H1 (cell line): ENCODE measurements at regions not wholly inside any gene's neighbourhood (a gene's known extent, or its start where the extent isn't known, plus 50 kb on each side); places are given as distances from the start of the nearest gene placed in this dataset.

Source experiments
- CTCF ChIA-PET: fragments of 300-600 bp; sonication (Branson Sonifier 250); formaldehyde crosslinking; loops from one replicate; lab custom pipeline; 2021; ENCODE audit not compliant: partially characterized antibody; lab: Charles Lee
- POLR2A ChIA-PET: fragments of 300-600 bp; sonication (Branson Sonifier 250); formaldehyde crosslinking; loops from one replicate; lab custom pipeline; 2021; ENCODE audit warnings: inconsistent platforms; ENCODE audit not compliant: partially characterized antibody; lab: Charles Lee
- DNase-seq, 2 experiments: peaks; one replicate each; pipeline versions ENCODE4 v3.0.0 to v3.0.0-alpha.2; 2010 to 2022; ENCODE audit warnings: low spot score in 2 of 2, low read depth in 1 of 2, mixed read lengths in 1 of 2
- FAIRE-seq: peaks from 2 replicates; lab custom pipeline; 2011; peaks lifted over from hg19 to GRCh38; lab: Jason Lieb, UNC
- H2AFZ ChIP-seq: 2 replicates; pipeline ENCODE4 v1.8.1; 2012; ENCODE audit warnings: low read length, inconsistent platforms
- H2AK5ac ChIP-seq: 2 replicates; pipeline ENCODE4 v1.6.1; 2013; ENCODE audit warnings: low read depth, low read length
- H2BK120ac ChIP-seq: replicated peaks from 2 replicates; pipeline ENCODE3; 2013; ENCODE audit warnings: low read depth, low read length, inconsistent platforms
- H2BK12ac ChIP-seq: 2 replicates; pipeline ENCODE4 v1.6.1; 2013; ENCODE audit warnings: low read depth, low read length
- H2BK15ac ChIP-seq: 2 replicates; pipeline ENCODE4 v1.6.1; 2013; ENCODE audit warnings: low read length
- H2BK20ac ChIP-seq: 2 replicates; pipeline ENCODE4 v1.6.1; 2013; ENCODE audit warnings: low read length
- H2BK5ac ChIP-seq: 2 replicates; pipeline ENCODE4 v1.6.1; 2013; ENCODE audit warnings: low read depth, low read length
- H3K14ac ChIP-seq: 2 replicates; pipeline ENCODE4 v1.6.1; 2013; ENCODE audit warnings: inconsistent platforms; ENCODE audit not compliant: insufficient read length
- H3K18ac ChIP-seq: 2 replicates; pipeline ENCODE4 v1.6.1; 2013; ENCODE audit warnings: low read length; ENCODE audit errors: extremely low read depth
- H3K23ac ChIP-seq: 2 replicates; pipeline ENCODE4 v1.6.1; 2013; ENCODE audit warnings: inconsistent platforms; ENCODE audit not compliant: insufficient read length
- H3K23me2 ChIP-seq: 2 replicates; pipeline ENCODE4 v1.6.1; 2013; ENCODE audit warnings: low read depth, low read length
- H3K27ac ChIP-seq: 2 replicates; pipeline ENCODE4 v1.6.1; 2011; ENCODE audit warnings: low read depth, low read length, inconsistent platforms
- H3K27me3 ChIP-seq, 4 experiments: replicated peaks in 1 of 4; 1 replicate in 1 of 4; 2 replicates in 3 of 4; pipeline versions ENCODE4 v1.6.1 to v1.8.1; 2011 to 2013; ENCODE audit warnings: low read length in 3 of 4, mild to moderate bottlenecking in 3 of 4, inconsistent platforms in 2 of 4, mixed read lengths in 2 of 4, moderate library complexity in 1 of 4; ENCODE audit not compliant: control insufficient read depth in 3 of 4, insufficient read depth in 3 of 4; ENCODE audit errors: extremely low read depth in 1 of 4
- H3K36me3 ChIP-seq, 4 experiments: 2 replicates each; pipeline versions ENCODE4 v1.6.1 to v1.8.1; 2011 to 2013; ENCODE audit warnings: mild to moderate bottlenecking in 4 of 4, low read length in 3 of 4, moderate library complexity in 2 of 4, control low read depth in 1 of 4, inconsistent platforms in 1 of 4; ENCODE audit not compliant: insufficient read depth in 4 of 4, control insufficient read depth in 2 of 4
- H3K4ac ChIP-seq: replicated peaks from 2 replicates; pipeline ENCODE3; 2013; ENCODE audit warnings: low read length, low read depth, mixed read lengths, inconsistent platforms; ENCODE audit not compliant: insufficient read length
- H3K4me1 ChIP-seq, 4 experiments: replicated peaks in 1 of 4; 1 replicate in 1 of 4; 2 replicates in 3 of 4; pipeline versions ENCODE4 v1.6.1 to v1.8.1; 2011 to 2013; ENCODE audit warnings: low read length in 3 of 4, inconsistent platforms in 2 of 4, mixed read lengths in 1 of 4; ENCODE audit not compliant: insufficient read depth in 4 of 4, control insufficient read depth in 3 of 4
- H3K4me2 ChIP-seq, 2 experiments: 2 replicates each; pipeline versions ENCODE4 v1.6.1 to v1.8.1; 2011 to 2013; ENCODE audit warnings: low read depth in 2 of 2, low read length in 2 of 2, control low read depth in 1 of 2, inconsistent platforms in 1 of 2, mild to moderate bottlenecking in 1 of 2; ENCODE audit not compliant: insufficient read depth in 1 of 2
- H3K4me3 ChIP-seq, 4 experiments: fragments of 200-600, 300-600 bp in 1 of 4; sonication (generic), shearing (Covaris generic), sonication (Bioruptor Twin) in 1 of 4; 2 replicates each; pipeline versions ENCODE4 v1.5.1 to v1.8.1; 2011 to 2016; ENCODE audit warnings: low read length in 4 of 4, low read depth in 3 of 4, control low read depth in 2 of 4, inconsistent platforms in 2 of 4, mild to moderate bottlenecking in 2 of 4, mixed read lengths in 1 of 4, moderate library complexity in 1 of 4; ENCODE audit not compliant: insufficient read depth in 2 of 4; ENCODE audit errors: extremely low read depth in 1 of 4
- H3K56ac ChIP-seq: replicated peaks from 2 replicates; pipeline ENCODE3; 2013; ENCODE audit warnings: low read depth, mild to moderate bottlenecking, mixed read lengths, low read length, inconsistent platforms; ENCODE audit not compliant: insufficient read length
- H3K79me1 ChIP-seq: 2 replicates; pipeline ENCODE4 v1.6.1; 2013; ENCODE audit warnings: low read depth, low read length, control low read depth
- H3K79me2 ChIP-seq, 2 experiments: 2 replicates each; pipeline versions ENCODE4 v1.6.1 to v1.8.1; 2012 to 2013; ENCODE audit warnings: low read length in 2 of 2, mild to moderate bottlenecking in 2 of 2, inconsistent platforms in 1 of 2; ENCODE audit not compliant: insufficient read depth in 2 of 2, control insufficient read depth in 1 of 2
- H3K9ac ChIP-seq, 4 experiments: replicated peaks in 1 of 4; 1 replicate in 1 of 4; 2 replicates in 3 of 4; pipeline versions ENCODE4 v1.6.1 to v1.8.1; 2011 to 2013; ENCODE audit warnings: low read depth in 3 of 4, low read length in 3 of 4, control low read depth in 2 of 4, mild to moderate bottlenecking in 2 of 4, moderate library complexity in 2 of 4, inconsistent platforms in 1 of 4; ENCODE audit errors: extremely low read depth in 1 of 4
- H3K9me3 ChIP-seq, 2 experiments: 2 replicates each; pipeline versions ENCODE4 v1.6.1 to v1.8.1; 2012 to 2013; ENCODE audit warnings: mild to moderate bottlenecking in 2 of 2, moderate library complexity in 2 of 2, control low read depth in 1 of 2, inconsistent platforms in 1 of 2, low read depth in 1 of 2, low read length in 1 of 2, mixed read lengths in 1 of 2; ENCODE audit not compliant: insufficient read depth in 2 of 2
- H4K20me1 ChIP-seq, 2 experiments: replicated peaks in 1 of 2; 2 replicates each; pipeline versions ENCODE3 to v1.8.1; 2011 to 2013; ENCODE audit warnings: inconsistent platforms in 2 of 2, low read length in 2 of 2, mild to moderate bottlenecking in 1 of 2; ENCODE audit not compliant: insufficient read depth in 2 of 2, control insufficient read depth in 1 of 2
- H4K5ac ChIP-seq: 2 replicates; pipeline ENCODE4 v1.6.1; 2013; ENCODE audit warnings: low read length, low read depth, mixed read lengths, inconsistent platforms; ENCODE audit not compliant: insufficient read length
- H4K8ac ChIP-seq: 2 replicates; pipeline ENCODE4 v1.8.0; 2013; ENCODE audit warnings: mild to moderate bottlenecking, moderate library complexity, low read length, inconsistent platforms; ENCODE audit not compliant: insufficient read depth; ENCODE audit errors: extremely low read depth
- H4K91ac ChIP-seq: replicated peaks from 2 replicates; pipeline ENCODE3; 2013; ENCODE audit warnings: low read length, mixed read lengths, inconsistent platforms; ENCODE audit not compliant: insufficient read length
- GTF2F1 ChIP-seq: IDR thresholded peaks from 2 replicates; pipeline ENCODE4 v1.6.1; 2012; ENCODE audit warnings: low read depth, low read length, improper control_type of control experiment, borderline replicate concordance
- WGBS, 2 experiments: shearing (Covaris generic) in 1 of 2; methylation state at CpG; one replicate each; pipeline versions ENCODE4 v1.1.6 to v1.1.7; 2013 to 2015; ENCODE audit warnings: low lambda C conversion rate in 2 of 2, mixed read lengths in 2 of 2, inconsistent platforms in 1 of 2, low coverage in 1 of 2, missing lambda C conversion rate in 1 of 2; ENCODE audit not compliant: insufficient replicate concordance in 2 of 2, insufficient coverage in 1 of 2, insufficient read length in 1 of 2; ENCODE audit errors: extremely low coverage in 1 of 2, missing lambda C conversion rate in 1 of 2; 5-methylcytosine and 5-hydroxymethylcytosine counted together

GRCh38 chr3:184506561-184506991 is 55.0 kb upstream of the EPHB3 start:
- Histone ChIP-seq H2BK120ac (no peak overlapping the region), H3K14ac (no peak overlapping the region), H3K79me2 (no peaks in the 10 kb centered on the region), H2BK5ac (no peak overlapping the region), H3K56ac (no peak overlapping the region), H4K20me1 (no peaks in the 10 kb centered on the region), H3K9ac (no peak overlapping the region), H2BK20ac (no peak overlapping the region), H3K23ac (no peak overlapping the region), H3K9me3 (peaks cover 3 to 4% of the 10 kb centered on the region in 2 experiments; a peak in 2 of 4 replicates), H3K27ac (no peak overlapping the region), H4K5ac (no peak overlapping the region), H3K4me1 (peaks cover 0 to 5% (median 0%) of the 10 kb centered on the region in 4 experiments; a peak in 1 of 7 replicates), H2AFZ (no peak overlapping the region), H3K4me2 (no peak overlapping the region), H3K79me1 (no peaks in the 10 kb centered on the region), H2BK15ac (no peak overlapping the region), H3K4me3 (no peak overlapping the region), H3K18ac (no peak overlapping the region), H3K36me3 (no peaks in the 10 kb centered on the region), H2AK5ac (no peak overlapping the region), H3K4ac (no peak overlapping the region), H2BK12ac (no peak overlapping the region), H4K8ac (no peak overlapping the region), H4K91ac (no peak overlapping the region), H3K27me3 (peaks cover 0 to 5% (median 2%) of the 10 kb centered on the region in 4 experiments; a peak in 3 of 7 replicates), H3K23me2 (no peaks in the 10 kb centered on the region)
- ChIA-PET POLR2A (no interaction called here), CTCF (interaction anchor here (0.9 to 3.4 kb wide), 5 partner anchors 34 to 296 kb away, joined by 3 to 16 read pairs (median 4); no protein-coding TSS in a partner anchor)
- FAIRE-seq: no peak
- 86% methylated on average over 8 of the region's 8 CpGs; no CpG with 5 or more reads in 1 of the 2 experiments for WGBS, 2 experiments
- no peak for DNase-seq
- TF ChIP-seq GTF2F1: no peak
